GM13976 (cell line): ENCODE measurements at regions not wholly inside any gene's neighbourhood (a gene's known extent, or its start where the extent isn't known, plus 50 kb on each side); places are given as distances from the start of the nearest gene placed in this dataset.
"Not testable (repeated sequence)": the region's sequence is repeated elsewhere in the genome, so short reads cannot be mapped to it uniquely, and the experiment has no call there.

Experiments used
- DNase-seq: peaks from one replicate; pipeline ENCODE4 v3.0.0; 2012; ENCODE audit warnings: low spot score
- CTCF ChIP-seq: IDR thresholded peaks from 2 replicates; pipeline ENCODE4 v1.5.1; 2012; ENCODE audit warnings: borderline replicate concordance, mild to moderate bottlenecking; ENCODE audit not compliant: insufficient read depth; ENCODE audit errors: extremely low read depth, missing control alignments, control extremely low read depth
- in situ Hi-C: fragments of 300-500 bp; cut with MboI; formaldehyde crosslinking; loops from one replicate; pipeline ENCODE4 v1.12.0; 2022; ENCODE audit warnings: low sequenced_read_pairs, mixed read lengths, inconsistent platforms; ENCODE audit not compliant: unreplicated experiment

DNA sequence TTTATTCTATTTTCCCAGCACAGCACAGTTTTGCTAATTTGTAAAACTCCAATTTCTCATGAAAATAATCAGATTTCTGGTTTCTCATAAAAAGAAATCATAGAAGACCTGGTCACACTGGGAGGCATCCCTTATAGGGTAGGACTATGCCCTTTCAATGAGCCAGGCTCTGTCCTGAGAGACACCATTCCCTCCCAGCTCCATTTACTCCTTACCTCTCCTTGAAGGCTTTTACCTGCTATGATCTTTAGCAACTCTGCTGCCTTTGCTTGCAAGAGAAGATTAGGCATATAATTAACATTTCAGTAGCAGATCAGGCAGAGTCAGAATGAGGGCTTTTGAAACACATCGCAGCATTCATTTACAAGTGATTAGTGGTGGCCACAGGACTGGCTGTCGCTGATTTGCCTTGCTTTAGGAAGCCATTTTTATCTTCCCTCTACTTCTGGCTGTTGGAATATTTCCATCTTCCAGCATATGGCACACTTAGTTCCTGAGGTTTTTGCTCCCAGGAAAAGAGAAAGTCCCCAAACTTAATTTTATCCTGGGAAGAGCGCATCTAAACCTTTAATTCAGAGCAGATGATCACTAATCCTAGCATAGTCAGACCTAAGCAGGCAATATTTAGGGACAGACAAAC is 196.9 kb downstream of the SPATA31A1 start:
- in situ Hi-C loops, DNase-seq: not testable (repeated sequence)

DNA sequence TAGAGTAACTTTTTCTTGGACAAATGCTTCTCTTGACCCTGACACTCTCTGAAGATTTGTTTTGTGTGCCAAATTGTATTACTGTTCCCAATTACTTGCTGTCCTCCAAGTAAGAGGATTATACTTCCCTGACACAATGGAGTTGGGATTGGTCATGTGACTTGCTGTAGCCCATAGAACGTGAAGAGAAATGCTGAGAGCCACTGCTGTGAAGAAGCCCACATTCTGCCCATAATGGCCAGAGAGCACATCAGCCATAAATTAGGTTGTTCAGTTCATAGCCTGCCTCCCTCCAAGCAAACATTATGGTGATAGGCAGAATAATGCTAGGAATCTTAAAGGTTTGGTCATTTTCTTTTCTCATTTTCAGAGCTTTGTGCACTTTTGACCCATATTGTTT is 198.9 kb downstream of the SPATA31A1 start:
- DNase-seq, in situ Hi-C loops: not testable (repeated sequence)

DNA sequence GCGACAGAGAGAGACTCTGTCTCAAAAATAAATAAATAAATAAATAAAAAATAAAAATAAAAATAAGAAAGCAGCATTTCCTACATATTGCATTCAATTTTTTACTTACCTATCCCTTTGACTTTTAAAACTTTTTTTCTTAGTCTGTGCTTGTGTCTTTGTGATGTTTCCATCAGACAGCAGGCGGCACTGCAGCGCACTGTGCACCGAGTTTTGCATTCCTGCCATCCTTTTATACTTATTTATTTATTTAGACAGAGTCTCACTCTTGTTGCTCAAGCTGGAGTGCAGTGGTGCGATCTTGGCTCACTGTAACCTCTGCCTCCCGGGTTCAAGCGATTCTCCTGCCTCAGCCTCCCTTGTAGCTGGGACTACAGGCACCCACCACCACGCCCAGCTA is 203.9 kb downstream of the SPATA31A1 start:
- in situ Hi-C loops, DNase-seq: not testable (repeated sequence)

DNA sequence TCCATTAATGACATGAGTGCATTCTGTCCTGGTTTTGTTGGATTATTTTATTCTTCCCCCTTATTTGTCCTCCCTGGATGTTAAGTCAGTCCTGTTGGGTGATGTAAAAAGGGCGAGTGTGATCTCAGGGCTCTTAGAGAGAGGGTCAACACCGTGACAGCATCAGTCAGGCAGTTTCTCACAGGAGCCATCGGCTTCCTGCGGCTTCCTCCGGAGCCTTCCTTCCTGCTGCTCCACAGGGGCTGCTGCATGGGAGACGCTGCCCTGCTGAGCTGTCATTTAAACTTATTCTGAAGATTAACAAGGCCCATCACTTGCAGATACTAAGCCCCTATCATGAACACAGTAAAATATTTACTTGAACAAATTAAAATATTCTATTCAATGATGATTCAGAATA is 211.3 kb downstream of the SPATA31A1 start:
- in situ Hi-C loops, DNase-seq: not testable (repeated sequence)

- in situ Hi-C loops, DNase-seq: not testable (repeated sequence)
These were observed 211.9 kb downstream of the SPATA31A1 start for GRCh38 chr9:39567396-39567795.

- in situ Hi-C loops, DNase-seq: not testable (repeated sequence)
These were observed 213.4 kb downstream of the SPATA31A1 start for GRCh38 chr9:39568900-39569299.

DNA sequence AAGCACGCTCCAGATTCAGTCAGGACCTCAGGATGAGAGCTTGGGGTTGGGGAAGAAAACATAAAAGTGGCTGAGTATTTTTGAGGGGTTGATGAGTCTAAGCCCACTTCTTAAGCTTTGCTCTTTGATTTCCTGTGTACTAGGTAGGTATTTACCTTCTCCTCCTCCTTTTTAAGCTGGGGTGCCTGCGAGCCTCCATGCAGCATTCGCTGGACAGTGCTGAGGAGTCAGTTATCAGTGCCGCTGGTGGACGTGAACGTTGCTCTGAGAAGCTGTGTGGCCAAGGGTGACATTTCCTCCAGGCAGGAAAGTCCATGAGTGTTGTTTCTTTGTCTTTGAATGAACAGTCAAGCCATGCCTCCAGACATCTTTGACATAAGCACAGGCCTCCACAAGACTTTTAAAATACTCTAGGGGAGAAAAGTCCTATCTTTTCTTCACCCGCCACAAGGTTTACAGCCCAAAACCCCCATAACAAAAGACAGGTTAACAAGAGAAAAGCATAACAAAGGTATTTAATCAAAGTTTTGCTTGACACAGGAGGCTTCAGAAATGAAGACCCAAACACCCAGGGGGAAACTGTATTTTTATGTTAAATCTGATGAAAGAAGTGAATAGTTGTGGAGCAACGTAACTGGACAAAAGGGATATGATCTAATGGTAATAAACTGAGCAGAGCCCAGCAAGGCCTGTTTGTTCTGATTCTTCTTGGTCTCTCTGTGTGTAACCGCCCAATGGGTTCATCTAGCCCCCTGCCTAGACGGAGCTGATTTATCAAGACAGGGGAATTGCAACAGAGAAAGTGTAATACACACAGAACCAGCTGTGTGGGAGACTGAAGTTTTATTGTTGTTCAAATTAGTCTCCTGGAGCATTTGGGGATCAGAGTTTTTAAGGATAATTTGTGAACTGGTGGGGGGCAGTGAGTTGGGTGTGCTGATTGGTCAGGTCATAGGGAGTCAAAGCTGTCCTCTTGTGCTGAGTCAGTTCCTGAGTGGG is 217.9 kb downstream of the SPATA31A1 start:
- in situ Hi-C loops, result not testable (repeated sequence)

DNA sequence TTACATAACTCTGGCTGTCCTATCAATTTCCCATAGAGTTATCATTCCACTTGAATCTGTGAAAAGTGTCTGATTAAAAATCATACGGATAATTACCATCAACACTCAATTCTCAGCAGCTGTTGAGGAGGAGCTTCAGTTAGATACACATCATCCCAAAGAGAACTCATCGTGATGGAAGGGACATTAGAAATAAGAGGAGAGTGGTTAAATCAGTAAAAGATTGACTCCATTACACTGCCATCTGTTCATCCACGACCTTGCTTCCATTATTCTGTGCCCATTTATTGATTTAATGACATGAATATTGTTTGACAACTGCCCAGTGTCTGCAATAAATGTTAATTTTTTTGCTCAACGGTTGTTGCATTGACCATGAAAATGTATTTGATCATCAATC is 223.5 kb downstream of the SPATA31A1 start:
- in situ Hi-C loops, result not testable (repeated sequence)

More for the DNA sequence above, 217.9 kb downstream of the SPATA31A1 start:
- DNase-seq, result not testable (repeated sequence)

GRCh38 chr9:39581296-39581695 is 225.8 kb downstream of the SPATA31A1 start:
- in situ Hi-C loops, result not testable (repeated sequence)

More for the DNA sequence above, 223.5 kb downstream of the SPATA31A1 start:
- DNase-seq, result not testable (repeated sequence)

DNA sequence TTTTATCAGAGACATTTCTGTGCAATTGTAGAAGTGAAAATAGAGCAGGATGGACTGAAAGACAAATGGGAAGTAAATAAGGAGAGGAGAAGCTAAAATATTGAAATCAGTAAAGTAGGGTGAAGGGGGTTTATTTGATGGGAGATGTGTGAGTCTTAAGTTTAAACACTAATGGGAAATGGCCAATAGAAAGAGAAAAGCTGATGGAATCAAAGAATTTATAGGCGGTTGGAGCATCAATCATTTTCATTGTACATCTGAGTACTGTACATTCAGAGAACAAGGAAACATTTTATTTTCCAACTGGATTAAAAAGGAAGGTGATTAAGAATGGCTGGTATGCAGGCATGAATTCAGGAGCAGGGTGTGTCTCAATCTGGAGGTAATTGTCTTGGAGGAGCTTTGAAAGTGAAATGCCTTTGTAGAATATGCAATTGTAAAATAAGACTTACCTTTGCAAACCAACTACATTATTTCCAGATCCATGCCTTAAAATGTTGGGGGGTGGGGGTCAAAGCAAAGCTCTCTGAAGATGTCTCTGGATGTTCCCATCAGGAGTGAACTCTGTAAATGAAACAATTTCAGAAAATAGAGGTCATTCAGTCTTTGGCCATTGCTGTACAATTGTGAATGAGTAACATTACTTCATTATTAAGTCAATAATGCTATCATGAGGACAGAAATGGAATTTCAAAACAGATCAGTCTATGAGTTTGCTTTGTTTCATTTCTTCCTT is 227.4 kb downstream of the SPATA31A1 start:
- in situ Hi-C loops, DNase-seq: not testable (repeated sequence)

More at GRCh38 chr9:39581296-39581695, 225.8 kb downstream of the SPATA31A1 start:
- not testable (repeated sequence) for DNase-seq

GRCh38 chr9:39583413-39583747 is 227.9 kb downstream of the SPATA31A1 start:
- in situ Hi-C loops, DNase-seq: not testable (repeated sequence)

GRCh38 chr9:39585233-39585632 is 229.8 kb downstream of the SPATA31A1 start:
- DNase-seq, in situ Hi-C loops: not testable (repeated sequence)

DNA sequence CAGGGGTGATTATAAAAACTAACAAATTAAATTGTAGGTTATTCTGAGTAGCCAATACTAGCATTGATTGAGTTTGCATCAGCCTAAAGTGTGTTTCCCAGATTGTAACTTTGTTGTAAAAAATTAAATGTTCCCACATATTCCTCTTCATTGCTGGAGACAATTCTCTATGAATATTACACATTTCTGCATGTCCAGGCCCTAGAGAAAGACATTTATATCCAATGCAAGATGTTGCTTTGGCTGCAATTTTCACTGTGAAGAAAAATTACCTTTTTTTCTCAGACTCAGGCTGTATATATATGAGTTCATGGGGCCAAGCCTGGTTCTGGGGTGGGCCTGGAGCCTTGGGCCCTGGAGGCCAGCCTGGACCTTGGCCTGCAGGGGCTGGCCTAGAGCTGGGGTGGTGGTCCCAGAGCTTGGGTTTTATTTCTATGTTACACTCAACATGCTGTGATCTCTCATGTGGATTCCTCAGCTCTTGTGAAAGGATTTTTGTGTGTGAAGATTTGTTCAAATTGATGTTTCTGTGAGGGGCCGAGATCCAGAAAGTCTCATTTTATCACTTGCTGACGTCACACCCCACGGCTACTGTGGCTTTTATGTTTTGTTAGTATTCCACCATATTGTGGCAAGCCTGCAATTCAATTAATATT is 232.5 kb downstream of the SPATA31A1 start:
- in situ Hi-C loops, result no loop called here

More for the DNA sequence above, 232.5 kb downstream of the SPATA31A1 start:
- DNase-seq, result peak; percentile 11
- TF ChIP-seq CTCF, result no peak
